DMS79 (cell line): ENCODE measurements at regions not wholly inside any gene's neighbourhood (a gene's known extent, or its start where the extent isn't known, plus 50 kb on each side); places are given as distances from the start of the nearest gene placed in this dataset.
"Not testable (repeated sequence)": the region's sequence is repeated elsewhere in the genome, so short reads cannot be mapped to it uniquely, and the experiment has no call there.

Source experiments
- DNase-seq: peaks from one replicate; lab custom pipeline; 2025; lab: John Stamatoyannopoulos, UW

DNA sequence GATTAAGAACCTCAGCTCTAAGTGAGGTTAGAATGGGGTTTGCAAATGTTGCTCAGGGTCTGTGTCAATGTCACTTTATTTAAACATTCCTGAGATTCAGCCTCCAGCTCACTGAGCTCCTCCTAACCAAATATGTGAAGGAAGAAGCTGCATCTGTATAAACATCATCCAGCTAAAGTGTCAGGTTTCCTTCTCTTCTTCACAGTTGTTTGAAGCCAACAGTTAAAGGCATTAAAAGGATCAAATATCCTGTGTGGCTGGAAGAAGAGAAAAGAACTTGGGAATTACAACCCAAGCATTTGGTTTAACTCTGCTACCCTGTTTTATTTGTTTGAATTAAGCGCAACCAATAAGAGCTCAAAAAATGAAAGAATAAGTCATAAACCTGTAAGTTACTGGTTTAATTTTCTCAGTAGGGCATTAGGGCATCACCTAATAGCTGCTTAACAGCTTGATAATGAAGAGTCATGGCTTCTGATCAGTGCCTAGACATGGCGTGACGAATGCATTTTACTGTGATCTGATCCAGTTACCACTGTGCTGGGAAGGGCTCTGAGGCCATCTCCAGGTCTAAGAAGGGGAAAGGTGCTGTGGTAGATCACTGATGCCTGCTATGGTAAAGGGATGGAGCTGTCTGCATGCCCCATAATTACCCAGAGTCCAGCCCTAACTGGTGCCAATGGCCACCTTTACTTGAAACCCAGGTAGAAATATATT is 165.7 kb upstream of the TSC22D2 start:
- DNase-seq: no peak

- no peak for DNase-seq
These were observed 167.2 kb upstream of the TSC22D2 start for GRCh38 chr3:150240891-150241290.

DNA sequence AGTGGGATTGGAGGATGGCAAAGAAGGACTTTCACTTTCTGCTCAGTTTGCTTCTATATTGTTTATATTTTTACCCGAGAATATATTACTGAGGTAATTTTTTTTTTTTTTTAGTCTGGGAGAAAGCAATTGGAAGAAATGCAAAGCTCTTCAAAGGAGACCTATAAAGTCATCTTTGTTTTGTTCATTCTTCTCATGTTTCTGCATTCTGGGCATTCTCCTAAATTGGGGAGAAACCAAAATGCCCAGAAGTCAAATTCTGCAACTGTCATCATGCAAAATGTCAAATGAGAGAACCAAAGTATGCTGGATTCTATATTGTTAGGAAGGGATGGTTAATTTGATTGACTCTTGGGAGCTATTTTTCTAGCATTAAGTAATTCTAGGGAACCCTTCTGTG is 168.3 kb upstream of the TSC22D2 start:
- DNase-seq: no peak

- DNase-seq: no peak
These were observed 169.0 kb upstream of the TSC22D2 start for GRCh38 chr3:150238995-150239619.

DNA sequence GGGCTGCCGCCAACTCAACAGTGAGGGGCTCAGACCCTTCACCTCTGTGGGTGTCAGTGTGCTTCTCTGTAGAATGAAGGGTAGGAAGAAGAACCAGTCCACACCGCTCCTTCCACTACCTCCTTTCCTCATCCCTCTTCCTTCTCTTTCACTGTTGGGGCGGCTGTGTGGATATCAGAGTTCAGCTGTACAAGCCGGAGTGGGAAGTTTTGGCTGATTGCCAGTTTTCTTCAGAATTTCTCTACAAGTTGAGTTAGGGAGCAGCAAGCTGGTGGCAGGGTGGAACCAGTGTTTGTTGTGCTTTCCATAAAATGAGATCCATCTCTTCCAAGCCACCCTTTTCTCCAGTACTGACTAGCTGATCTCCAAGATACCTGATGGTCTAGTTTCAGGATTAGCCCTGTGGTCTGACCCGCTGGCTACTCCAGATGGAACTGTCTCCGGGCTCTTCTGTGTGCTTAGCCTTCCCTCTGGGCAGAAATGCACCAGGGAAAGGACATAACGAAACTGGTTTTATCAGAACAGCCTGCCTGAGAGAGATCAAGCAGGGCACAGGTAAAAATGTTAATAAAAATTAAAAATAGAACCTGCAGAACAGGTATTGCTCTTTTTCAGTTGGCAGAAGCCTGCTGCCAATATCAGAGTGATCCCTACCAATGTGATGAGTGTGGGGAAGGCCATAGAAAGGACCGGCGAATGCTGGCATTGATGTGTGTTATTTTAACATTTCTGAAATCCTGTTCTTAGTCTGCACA is 169.9 kb upstream of the TSC22D2 start:
- DNase-seq: no peak

DNA sequence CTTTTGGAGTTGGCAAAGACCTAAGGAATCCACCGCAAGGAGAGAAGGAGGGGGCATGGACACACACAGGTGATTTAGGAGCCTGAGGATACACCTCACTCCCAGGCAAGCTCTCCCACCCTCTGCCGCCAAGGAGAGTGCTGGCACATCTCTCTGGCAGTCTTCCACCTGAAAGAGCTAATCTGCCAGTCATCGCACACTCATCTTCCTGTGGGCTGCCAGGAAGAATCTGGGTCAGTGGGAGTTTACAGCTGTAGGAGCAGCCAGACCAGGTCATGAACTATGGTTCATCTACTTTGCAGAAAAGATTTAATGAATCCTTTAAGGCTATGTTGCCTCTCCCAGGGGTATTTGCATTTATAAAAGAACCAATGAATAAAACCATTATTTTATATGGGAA is 170.6 kb upstream of the TSC22D2 start:
- DNase-seq: no peak

DNA sequence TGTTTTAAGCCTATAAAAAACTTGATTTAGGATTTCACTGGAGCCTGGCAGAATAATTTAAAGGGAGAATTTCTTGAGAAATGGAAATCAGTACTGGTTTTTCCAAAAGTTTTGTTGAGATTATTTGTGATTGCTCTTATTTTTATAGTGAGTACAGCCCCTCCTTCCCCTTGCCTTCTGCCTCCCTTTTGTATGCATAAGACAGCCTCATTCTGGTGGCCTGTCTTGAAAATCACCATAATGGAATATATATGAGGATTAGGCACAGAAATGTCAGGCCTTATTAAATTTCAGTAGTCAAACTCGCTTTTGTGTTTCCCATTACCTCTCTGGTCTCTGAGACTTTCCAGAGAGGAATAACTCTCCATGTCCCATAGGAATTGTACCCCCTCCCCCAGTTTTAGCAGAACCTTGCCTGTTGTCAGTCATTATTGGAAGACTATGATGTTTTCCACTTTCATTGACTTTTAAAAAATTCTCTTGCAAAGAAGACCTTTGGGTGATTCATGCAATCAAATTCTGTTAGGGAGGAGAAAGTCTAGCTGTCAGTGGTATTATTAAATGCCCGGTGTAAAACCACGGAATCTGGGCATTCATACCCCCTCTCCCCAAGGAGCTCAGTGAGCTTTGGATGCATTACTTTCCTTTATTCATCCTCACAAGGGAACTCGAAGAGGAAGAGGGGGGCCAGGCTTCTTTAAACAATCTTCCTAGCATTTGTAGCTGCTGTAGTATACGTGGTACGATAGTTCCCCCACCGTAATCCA is 171.6 kb upstream of the TSC22D2 start:
- DNase-seq: no peak

DNA sequence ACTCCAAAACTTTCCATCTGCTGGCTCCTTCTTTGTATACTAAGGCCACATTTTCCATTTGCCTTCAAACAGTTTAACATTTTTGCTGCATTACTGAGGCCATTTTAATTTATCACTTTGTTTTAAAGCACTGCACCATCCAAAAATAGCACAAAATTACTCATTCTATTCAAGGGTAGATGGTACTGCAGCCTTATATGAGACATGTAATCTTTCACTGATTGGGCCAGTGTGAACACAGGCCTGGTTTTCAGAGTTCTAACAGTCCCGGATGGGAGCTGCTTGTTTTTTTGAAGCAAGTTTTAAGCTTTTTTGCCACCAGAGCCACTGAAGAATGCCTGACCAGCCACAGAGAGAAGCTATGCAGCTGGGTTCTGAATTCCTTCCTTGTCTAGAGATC is 172.3 kb upstream of the TSC22D2 start:
- no peak for DNase-seq

GRCh38 chr3:150232992-150233451 is 175.1 kb upstream of the TSC22D2 start:
- DNase-seq: peak; percentile 75

DNA sequence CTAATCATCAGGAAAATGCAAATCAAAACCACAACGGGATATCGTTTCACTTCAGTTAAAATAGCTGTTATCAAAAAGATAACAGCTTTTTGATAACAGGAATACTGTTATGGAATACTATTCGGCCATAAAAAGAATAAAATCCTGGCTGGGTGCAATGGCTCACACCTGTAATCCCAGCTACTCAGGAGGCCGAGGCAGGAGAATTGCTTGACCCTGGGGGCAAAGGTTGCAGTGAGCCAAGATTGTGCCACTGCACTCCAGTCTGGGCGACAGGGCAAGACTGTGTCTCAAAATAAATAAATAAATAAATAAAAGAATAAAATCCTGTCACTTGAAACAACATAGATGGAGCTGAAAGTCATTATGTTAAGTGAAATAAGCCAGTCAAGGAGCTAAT is 178.1 kb upstream of the TSC22D2 start:
- no peak for DNase-seq

- DNase-seq: not testable (repeated sequence)
These were observed 179.5 kb upstream of the TSC22D2 start for GRCh38 chr3:150228626-150229025.

GRCh38 chr3:150227839-150228238 is 180.3 kb upstream of the TSC22D2 start:
- no peak for DNase-seq

DNA sequence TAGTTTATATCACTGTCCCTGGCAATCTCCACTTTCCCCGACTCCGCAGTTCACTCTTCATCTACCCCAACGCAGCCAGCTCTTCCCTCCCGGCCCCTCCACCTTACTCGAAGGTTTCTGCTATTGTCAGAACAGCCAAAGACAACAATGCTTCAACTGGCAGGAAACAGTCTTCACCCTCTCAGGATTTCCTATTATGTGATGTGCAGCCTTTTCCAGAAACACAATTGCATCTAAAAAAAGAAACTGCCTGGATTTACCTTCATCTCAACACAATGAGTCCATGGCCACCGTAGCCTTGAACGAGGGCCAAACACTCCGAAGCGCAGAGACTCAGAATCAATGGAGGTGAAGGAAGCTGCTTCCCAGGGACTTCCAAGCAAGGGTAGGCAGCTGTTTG is 182.1 kb upstream of the TSC22D2 start:
- DNase-seq: no peak

DNA sequence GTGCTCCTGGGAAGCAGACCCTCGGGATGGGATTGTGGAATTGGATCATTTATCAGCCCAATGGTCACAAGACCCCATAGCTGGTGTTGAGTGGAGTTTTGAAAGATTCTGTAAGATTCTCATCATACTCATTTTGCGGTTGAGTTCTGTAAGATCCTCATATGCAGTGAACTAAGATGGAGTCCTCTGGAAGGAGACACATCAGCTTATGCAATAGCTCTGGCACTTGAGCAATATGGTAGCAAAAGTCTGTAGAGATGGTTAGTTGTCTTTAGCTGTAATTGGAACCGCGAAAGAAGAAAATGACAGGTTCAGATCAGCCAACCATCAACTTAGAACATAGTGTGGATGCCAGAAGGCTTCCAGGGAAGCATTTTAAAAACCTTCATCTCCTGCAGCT is 184.5 kb upstream of the TSC22D2 start:
- DNase-seq: no peak

DNA sequence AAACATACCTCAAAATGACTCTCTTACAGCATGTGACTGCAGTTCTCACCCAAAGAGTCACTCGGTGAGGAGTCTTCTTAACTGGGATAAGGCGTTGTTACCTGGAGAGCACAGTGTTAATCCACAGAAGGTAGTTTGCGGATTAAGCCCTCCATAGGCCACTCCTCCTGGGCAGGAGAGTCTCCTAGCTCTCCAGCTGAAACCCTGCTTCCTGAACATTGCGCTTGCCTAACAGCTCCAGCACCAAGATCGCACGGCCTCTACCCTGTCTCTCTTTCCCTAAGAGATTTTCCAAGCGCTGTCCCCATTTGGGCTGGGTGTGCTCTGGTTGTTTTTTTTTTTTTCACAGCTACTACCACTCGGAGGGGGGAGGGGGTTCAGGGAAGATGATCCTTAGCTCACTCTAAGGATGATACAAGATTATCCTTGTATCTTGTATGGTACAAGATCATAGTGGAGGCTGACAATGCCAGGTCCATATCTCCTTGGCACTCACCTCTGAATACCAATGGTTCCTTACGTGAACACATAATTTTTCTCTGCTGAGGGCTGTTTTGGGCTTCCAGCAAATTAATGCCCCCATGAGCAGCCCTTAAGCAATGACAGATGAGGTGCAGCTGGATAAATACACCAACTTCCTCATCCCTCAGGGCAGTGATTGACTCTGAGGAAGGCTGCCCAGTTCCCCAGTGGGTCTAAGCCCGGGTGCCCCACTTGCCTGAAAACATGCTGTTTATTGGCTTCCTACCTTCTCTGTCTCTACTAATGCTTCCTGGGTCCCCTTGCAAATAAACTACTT is 185.2 kb upstream of the TSC22D2 start:
- no peak for DNase-seq

DNA sequence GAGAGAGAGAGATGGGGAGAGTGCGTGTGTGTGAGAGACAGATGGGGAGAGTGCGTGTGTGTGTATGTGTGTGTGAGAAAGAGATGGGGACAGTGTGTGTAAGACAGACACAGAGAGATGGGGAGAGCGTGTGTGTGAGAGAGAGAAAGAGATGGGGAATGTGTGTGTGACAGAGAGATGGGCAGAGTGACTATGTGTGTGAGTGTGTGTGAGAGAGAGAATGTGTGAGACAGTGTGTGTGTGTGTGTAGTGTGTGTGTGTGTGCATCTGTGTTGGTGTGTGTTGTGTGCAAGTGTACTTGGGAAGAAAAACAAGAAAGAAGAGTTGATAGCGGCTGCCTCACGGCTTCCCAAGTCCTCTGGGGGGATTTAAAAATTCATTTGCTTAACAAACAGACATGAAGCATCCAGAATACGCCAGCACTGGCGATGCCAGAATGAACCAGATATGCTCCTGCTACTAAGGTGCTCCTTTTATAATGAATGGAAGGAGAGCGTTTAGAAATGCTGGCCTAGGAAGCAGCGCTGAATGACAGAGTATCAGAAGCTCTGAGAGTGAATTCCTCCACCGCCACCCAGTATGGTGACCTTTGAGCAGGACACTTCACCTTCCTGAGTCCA is 186.1 kb upstream of the TSC22D2 start:
- no peak for DNase-seq

DNA sequence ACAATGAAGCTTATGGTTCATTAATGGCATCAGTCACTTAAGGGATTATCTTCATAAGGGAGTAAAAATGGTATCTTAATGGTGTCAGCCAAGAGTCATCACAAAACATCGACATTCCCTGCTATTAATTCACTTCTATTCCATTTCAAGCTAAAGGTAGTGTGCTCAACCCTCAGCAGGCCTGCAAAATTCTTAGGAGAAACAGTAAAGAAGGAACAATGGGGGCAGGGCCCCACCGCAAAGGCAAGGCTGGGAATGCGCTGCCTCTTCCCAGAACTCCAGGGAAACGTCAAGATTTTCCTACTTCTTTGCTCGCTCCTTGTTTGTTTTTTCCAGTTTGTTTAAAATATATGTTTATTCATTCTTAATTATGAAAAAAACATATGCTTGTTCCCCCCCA is 187.3 kb upstream of the TSC22D2 start:
- no peak for DNase-seq

DNA sequence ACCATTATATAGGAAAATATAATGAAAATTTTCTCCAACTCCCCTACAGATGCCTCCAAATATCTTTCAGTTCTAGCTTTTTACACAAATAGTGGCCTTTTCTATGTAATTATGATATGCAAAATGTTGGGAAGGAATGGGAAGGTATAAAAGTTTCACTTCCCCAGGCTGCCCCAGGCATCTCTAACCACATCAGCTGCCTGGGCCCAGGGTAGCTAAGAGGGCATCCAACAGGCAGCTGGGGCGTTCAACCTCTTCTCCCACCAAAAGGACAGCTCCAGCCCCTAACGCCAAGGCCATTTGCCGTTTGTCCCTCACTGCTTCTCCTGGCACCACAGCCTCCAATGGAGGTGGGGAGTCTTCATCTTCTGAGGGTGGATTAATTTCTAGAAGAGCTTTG is 188.1 kb upstream of the TSC22D2 start:
- no peak for DNase-seq

DNA sequence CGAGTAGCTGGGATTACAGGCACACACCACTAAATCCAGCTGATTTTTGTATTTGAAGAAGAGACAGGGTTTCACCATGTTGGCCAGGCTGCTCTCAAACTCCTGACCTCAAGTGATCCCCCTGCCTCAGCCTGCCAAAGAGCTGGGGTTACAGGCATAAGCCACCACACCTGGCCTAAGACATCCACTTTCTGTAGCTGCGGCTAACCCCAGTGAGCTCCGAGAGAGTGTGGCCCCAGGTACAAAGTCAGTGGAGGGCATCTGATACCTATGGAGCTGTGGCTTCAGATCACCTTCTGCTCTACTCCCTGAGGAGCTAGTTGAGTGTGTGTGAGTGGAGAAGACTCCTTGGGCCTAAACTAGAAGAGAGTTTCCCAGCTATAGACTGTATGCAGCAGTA is 189.3 kb upstream of the TSC22D2 start:
- no peak for DNase-seq

DNA sequence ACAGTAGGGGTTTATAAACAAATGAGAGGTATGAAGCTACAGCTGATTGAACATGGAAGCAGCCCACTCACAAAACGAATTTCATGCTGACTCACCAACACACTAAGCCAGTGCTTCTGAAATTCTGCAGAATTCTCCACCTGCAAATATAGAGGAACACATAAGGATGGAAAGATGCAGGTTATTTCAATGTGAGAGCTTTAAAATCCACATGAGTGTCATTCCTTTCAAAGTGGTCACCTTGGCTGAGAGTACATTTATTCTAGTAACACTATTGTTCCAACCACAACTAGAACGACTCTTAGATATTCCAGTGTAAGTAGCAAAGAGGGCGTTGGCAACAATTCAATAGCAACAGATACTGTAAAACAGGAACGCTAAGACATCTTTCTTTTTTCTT is 189.9 kb upstream of the TSC22D2 start:
- DNase-seq: peak; percentile 20

DNA sequence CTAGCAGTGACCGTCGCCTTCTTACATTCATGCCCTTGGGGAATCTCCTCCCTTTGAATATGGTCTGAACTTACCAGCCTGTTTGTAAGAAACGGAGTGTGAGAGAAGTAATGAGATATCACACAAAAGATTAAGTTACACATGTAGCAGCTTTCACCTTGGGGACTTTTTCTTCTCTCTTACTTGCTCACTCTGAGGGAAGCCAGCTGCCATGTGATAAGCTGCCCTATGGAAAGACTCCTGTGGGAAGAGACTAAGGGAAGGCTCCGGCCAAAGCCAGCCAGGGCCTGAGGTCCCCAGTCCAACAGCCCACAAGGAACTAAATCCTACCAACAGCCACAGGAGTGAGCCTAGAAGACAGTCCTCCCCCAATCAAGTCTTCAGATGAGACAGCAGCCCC is 190.4 kb upstream of the TSC22D2 start:
- DNase-seq: no peak
